Ramos (cell line): ENCODE measurements at regions not wholly inside any gene's neighbourhood (a gene's known extent, or its start where the extent isn't known, plus 50 kb on each side); places are given as distances from the start of the nearest gene placed in this dataset.

ENCODE experiments used
- in situ Hi-C: fragments of 300-500 bp; cut with MboI; formaldehyde crosslinking; loops from one replicate; pipeline ENCODE4 v1.14.3; 2022; ENCODE audit warnings: low sequenced_read_pairs; ENCODE audit not compliant: unreplicated experiment

GRCh38 chr11:19539861-19540260 is 172.8 kb upstream of the NAV2 start:
- in situ Hi-C loops, result no loop called here

GRCh38 chr11:19537803-19538453 is 174.7 kb upstream of the NAV2 start:
- in situ Hi-C loops, result no loop called here

DNA sequence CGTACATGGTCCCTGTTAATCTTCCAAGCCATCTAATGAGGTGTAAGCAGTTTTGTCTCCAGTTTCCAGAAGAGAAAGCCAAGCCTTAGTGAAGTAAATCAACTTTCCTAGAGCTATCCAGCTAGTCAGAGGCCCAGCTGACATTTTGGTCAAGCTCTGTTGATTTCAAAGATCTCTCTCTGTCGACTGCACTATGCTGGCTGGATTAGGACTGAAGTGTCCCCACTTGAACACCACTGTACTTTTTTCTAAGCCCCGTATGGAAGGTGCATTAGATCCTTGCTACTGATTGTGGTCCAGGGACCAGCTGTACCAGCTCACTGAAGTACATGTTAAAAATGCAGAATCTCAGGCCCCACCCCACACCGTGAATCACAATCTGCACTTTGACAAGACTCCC is 176.5 kb upstream of the NAV2 start:
- in situ Hi-C loops, result no loop called here

DNA sequence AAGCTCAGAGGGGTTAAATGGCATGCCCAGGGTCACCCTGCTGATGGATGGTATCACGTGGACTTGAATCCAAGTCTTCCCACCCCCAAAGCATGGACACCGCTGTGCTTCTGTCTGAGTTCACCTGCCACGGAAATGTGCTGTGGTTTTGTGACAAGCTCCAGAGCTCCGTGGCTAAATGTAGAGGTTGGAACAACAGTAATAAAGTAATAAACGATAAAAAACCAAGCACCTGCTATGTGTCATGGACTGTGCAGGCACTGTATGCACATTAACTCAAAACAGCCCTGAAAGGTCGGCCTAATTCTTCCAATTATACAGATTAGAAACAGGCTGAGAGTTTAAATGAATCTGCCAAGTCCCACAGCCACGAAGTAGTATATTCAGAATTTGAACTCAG is 182.1 kb upstream of the NAV2 start:
- in situ Hi-C loops, result no loop called here

- in situ Hi-C loops, result no loop called here
These were observed 186.5 kb upstream of the NAV2 start for GRCh38 chr11:19526119-19526518.

DNA sequence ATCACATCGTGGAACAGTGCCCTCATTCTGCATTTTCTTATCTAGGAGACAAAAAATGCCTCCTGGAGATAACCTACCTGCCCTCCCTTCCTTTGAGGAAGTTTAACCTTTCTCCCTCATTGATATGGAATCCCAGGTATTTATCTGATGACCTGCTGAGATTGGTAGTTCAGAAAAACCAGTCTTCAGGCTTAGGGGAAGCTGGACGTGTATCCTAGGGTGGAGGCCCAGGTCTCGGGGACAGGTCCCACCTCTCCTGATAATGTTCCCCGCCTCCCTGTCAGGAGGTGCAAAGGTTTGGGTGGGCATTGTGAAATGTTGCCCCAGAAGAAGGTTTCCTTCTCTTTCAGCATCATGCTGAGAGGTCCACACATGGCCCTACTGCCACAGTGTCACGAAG is 186.9 kb upstream of the NAV2 start:
- in situ Hi-C loops, result no loop called here

GRCh38 chr11:19525276-19525675 is 187.4 kb upstream of the NAV2 start:
- in situ Hi-C loops, result no loop called here

DNA sequence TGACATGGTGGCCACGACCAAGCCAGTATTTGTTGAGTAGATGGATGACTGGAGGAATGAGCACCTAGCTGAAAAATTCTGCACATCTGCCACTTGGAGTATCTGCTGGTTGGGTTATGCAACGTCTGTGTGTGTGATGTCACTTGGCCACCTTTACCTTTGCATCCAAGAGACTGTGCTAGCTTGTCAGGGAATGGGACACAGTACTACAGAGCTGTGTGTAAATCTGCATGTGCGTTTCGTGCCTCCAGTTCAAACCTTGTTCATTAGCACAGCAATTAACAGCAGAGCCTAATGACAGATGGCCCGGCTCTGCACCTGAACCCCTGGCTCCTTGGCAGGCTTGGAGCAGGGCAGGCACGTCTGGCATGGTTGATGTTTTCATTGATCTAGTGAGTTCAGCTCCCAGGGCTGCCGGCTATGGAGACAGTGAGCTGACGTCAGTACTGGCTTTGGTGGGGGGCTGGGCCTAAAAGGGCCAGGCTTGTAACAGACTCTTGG is 188.4 kb upstream of the NAV2 start:
- in situ Hi-C loops, result no loop called here

DNA sequence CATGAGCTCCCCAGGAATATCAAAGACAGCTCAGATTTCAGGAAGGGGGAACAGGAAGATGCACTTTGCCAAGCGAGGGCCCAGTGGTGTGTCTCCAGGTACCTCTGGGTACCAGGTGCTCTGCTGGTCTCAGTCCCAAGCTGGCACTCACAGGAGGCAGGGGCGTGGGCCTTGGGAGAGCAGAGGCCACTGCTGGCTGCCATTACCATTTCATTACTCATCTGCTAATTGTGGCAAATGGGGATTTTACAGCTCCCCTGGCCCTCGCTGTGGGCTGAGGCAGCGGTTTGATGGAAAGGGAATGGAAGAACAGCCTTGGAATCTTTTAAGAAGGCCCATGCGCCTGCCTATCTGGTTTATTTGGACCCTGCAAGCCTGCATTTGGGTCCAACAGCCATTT is 192.0 kb upstream of the NAV2 start:
- in situ Hi-C loops, result no loop called here

- in situ Hi-C loops, result no loop called here
These were observed 192.6 kb upstream of the NAV2 start for GRCh38 chr11:19519912-19520641.

DNA sequence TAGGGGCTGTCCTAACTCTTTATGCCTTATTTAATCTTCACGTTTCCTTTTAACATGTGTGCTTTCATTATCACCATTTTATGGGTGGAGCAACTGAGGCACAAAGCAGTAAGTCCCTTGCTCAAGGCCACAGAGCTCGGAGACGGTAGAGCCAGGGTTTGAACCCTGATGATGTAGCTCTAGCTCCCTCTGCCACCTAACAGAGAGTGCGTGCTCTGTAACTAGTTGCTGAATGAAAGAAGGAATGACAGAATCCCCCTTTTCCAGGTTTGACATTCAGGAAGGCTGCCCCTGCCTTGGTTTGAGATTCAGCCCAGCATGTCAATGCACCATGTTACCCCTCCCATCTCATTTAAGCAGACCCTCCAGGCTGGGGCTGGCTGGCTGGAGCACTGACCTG is 193.3 kb upstream of the NAV2 start:
- in situ Hi-C loops, result no loop called here

GRCh38 chr11:19513253-19513652 is 199.4 kb upstream of the NAV2 start:
- in situ Hi-C loops, result no loop called here

- in situ Hi-C loops, result no loop called here
These were observed 200.0 kb upstream of the NAV2 start for GRCh38 chr11:19512618-19513017.

DNA sequence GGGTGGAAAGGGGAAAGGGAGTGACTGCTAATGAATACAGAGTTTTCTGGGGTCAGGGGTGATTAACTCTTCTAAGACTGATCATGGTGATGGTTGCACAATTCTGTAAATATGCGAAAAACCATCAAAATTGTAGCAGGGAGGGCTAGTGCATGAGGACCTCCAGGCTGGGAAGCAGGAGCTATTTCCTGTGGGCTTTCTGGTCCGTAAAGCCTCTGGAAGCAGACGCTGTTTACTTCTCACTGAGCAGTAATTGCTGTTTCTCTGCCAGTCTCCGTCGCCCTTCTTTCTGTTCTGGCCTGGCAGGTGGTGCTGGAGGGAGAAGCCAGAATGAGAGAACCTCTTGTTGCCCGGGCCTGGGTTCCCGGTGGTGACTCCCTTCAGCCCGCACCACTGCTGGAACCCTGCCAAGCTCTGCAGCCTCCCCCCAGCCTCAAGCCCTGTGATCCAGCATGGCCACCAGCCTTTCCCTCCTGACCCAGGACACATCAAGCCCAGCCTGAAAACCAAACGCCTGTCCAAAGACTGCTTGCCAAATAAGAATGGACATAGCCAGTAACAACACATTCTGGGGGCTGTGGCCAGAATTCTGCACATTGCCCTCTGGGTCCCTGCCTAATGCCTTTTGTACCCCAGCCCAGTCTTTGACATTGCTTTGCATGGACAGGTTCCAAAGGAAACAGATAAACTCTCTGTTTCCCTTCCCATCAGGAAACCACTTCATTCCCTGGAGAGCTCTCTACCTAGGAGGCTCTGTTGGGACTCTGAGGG is 201.0 kb upstream of the NAV2 start:
- in situ Hi-C loops, result no loop called here

GRCh38 chr11:19511066-19511412 is 201.6 kb upstream of the NAV2 start:
- in situ Hi-C loops, result no loop called here

- in situ Hi-C loops, result no loop called here
These were observed 202.2 kb upstream of the NAV2 start for GRCh38 chr11:19510468-19510867.

DNA sequence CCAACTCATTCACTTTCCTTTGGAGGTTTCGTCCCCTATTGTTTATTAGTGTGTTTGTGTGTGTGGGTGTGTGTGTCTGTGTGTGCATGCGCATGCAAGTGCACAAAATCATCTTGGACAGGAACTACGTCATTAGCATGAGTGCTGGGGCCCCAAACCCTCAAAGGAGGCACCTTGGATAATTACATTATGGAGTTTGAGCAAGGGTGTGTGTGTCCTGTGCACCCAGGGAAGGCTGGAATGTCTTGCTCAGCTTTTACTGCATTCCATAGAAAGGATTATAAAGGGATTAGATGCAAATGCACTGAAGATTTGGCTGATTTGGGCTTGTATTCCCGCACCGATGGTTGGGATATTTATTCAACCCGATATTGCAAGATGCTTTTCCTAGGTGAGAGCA is 203.4 kb upstream of the NAV2 start:
- in situ Hi-C loops, result no loop called here

- in situ Hi-C loops, result no loop called here
These were observed 204.5 kb upstream of the NAV2 start for GRCh38 chr11:19508165-19508564.

- in situ Hi-C loops, result no loop called here
These were observed 205.7 kb upstream of the NAV2 start for GRCh38 chr11:19506816-19507486.

DNA sequence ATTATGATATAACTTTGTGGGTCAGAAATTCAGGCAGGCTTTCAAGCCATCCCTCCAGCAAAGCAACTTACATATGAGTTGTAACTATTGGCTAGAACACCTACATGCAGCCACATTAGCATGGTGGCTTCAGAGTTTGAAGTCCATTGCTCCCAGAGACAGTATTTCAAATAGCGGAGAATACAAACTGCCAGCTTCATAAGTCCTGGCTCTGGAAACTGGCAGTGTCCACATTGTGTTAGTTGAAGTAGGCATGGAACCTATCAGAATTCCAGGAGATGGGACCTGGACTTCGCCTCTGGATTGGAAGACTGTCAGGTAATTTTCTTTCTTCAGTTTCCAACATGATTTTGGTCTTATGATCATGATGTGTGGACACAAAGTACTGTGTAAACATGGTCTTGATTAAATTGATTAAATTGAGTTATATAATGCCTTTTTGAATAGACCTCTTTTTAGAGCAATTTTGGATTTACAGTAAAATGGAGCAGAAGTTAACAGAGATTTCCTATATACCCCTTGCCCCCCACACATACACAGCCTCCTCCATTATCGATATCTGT is 209.9 kb upstream of the NAV2 start:
- in situ Hi-C loops, result no loop called here
